HL-60 (cell line): ENCODE measurements at regions not wholly inside any gene's neighbourhood (a gene's known extent, or its start where the extent isn't known, plus 50 kb on each side); places are given as distances from the start of the nearest gene placed in this dataset.

Experiments used
- DNase-seq, 2 experiments: peaks; one replicate each; pipeline ENCODE4 v3.0.0-alpha.2; 2010 to 2020; ENCODE audit warnings: low read depth in 1 of 2, low spot score in 1 of 2
- H3K27ac ChIP-seq: fragments of 250-450 bp; sonication (Bioruptor Pico); replicated peaks from 2 replicates; pipeline ENCODE4 v1.5.1; 2020; ENCODE audit warnings: mild to moderate bottlenecking, moderate library complexity
- H3K27me3 ChIP-seq: fragments of 250-450 bp; sonication (Bioruptor Pico); 2 replicates; pipeline ENCODE4 v1.5.1; 2021; ENCODE audit warnings: mild to moderate bottlenecking, moderate library complexity; ENCODE audit not compliant: insufficient read depth, poor library complexity, severe bottlenecking
- H3K4me3 ChIP-seq: replicated peaks from 2 replicates; pipeline ENCODE4 v1.5.1; 2011; ENCODE audit warnings: mild to moderate bottlenecking, control low read depth, low read length; ENCODE audit not compliant: insufficient read depth
- GABPA ChIP-seq: IDR thresholded peaks from 2 replicates; pipeline ENCODE4 v1.6.1; 2012; ENCODE audit warnings: low read depth
- POLR2AphosphoS5 ChIP-seq: IDR thresholded peaks from 2 replicates; pipeline ENCODE4 v1.6.1; 2012; ENCODE audit warnings: low read depth
- SPI1 ChIP-seq: IDR thresholded peaks from 2 replicates; pipeline ENCODE4 v1.6.1; 2012; ENCODE audit warnings: low read depth, mild to moderate bottlenecking, borderline replicate concordance
- TF ChIP-seq, protein P1 (sequence below): IDR thresholded peaks from 2 replicates; pipeline ENCODE4 v1.6.1; 2012; ENCODE audit warnings: low read depth; ENCODE audit not compliant: insufficient replicate concordance
- TF ChIP-seq, protein P2 (sequence below): IDR thresholded peaks from one replicate; pipeline ENCODE4 v1.5.1; 2011; ENCODE audit warnings: low read length, control low read depth, inconsistent platforms; ENCODE audit not compliant: insufficient read depth

DNA sequence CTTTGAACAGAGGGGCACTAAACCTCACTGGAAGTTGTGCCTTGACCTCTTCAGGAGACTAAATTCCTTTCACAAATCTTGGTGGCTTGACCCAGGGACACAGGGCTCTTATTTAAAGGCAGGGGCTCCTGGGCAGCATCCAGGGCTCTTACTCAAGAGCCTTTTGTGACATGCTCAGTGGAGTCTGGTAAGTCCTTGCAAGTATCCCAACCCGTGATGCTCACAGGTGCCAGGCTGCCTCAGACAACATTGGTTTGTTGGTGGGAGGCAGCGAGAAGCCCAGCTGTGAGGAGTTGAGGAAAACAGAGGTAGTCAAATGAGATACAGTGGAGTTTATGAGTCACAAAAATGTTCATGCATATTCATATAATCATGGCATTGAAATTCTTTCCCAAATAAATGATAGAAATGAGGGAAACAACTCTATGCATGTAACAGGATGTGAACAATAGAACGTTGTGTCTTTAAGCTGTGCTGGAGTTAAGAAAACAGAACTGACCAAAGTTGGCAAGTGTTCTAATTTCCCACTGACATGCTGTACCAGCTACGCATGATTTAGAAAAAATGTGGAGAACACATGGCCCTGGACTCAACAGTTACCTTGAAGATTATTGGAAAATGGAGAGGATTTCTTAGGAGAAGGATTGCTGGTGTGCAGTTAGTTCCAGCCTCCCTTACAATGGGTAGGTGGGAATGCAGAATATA, 654.5 kb upstream of the COBL start:
- TF ChIP-seq, protein P1, sequence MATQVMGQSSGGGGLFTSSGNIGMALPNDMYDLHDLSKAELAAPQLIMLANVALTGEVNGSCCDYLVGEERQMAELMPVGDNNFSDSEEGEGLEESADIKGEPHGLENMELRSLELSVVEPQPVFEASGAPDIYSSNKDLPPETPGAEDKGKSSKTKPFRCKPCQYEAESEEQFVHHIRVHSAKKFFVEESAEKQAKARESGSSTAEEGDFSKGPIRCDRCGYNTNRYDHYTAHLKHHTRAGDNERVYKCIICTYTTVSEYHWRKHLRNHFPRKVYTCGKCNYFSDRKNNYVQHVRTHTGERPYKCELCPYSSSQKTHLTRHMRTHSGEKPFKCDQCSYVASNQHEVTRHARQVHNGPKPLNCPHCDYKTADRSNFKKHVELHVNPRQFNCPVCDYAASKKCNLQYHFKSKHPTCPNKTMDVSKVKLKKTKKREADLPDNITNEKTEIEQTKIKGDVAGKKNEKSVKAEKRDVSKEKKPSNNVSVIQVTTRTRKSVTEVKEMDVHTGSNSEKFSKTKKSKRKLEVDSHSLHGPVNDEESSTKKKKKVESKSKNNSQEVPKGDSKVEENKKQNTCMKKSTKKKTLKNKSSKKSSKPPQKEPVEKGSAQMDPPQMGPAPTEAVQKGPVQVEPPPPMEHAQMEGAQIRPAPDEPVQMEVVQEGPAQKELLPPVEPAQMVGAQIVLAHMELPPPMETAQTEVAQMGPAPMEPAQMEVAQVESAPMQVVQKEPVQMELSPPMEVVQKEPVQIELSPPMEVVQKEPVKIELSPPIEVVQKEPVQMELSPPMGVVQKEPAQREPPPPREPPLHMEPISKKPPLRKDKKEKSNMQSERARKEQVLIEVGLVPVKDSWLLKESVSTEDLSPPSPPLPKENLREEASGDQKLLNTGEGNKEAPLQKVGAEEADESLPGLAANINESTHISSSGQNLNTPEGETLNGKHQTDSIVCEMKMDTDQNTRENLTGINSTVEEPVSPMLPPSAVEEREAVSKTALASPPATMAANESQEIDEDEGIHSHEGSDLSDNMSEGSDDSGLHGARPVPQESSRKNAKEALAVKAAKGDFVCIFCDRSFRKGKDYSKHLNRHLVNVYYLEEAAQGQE, result no peak
- TF ChIP-seq POLR2AphosphoS5, result no peak
- TF ChIP-seq, protein P2, sequence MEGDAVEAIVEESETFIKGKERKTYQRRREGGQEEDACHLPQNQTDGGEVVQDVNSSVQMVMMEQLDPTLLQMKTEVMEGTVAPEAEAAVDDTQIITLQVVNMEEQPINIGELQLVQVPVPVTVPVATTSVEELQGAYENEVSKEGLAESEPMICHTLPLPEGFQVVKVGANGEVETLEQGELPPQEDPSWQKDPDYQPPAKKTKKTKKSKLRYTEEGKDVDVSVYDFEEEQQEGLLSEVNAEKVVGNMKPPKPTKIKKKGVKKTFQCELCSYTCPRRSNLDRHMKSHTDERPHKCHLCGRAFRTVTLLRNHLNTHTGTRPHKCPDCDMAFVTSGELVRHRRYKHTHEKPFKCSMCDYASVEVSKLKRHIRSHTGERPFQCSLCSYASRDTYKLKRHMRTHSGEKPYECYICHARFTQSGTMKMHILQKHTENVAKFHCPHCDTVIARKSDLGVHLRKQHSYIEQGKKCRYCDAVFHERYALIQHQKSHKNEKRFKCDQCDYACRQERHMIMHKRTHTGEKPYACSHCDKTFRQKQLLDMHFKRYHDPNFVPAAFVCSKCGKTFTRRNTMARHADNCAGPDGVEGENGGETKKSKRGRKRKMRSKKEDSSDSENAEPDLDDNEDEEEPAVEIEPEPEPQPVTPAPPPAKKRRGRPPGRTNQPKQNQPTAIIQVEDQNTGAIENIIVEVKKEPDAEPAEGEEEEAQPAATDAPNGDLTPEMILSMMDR, result no peak
- TF ChIP-seq SPI1, result no peak
- no peak for TF ChIP-seq GABPA
- H3K27ac ChIP-seq, result no peak overlapping the region
- H3K4me3 ChIP-seq, result no peak overlapping the region
- DNase-seq, result no peak
- no peaks in the 10 kb centered on the region for H3K27me3 ChIP-seq

DNA sequence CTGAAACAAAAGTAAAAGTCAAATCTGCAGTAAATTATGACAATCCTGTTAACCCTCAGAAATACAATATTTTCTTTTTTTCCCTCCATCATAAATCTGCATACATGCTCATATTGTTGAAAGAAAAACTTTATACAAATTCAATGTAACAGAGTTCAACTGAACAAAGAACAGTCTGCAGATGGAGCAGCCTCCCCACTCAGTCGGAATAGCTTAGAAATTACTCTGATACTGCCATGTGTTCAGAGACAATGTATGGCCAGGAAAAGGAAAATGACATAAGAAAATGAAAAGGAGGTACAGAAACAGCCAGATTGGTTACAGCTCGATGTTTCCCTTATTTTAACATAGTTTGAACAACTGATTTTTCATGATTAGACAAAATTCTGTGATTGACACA, 651.9 kb upstream of the COBL start:
- H3K4me3 ChIP-seq, result no peak overlapping the region
- no peak overlapping the region for H3K27ac ChIP-seq
- TF ChIP-seq GABPA, result no peak
- no peak for TF ChIP-seq SPI1
- TF ChIP-seq, protein P2, result no peak
- TF ChIP-seq, protein P1, result no peak
- no peak for TF ChIP-seq POLR2AphosphoS5
- H3K27me3 ChIP-seq, result no peaks in the 10 kb centered on the region
- DNase-seq, result no peak

DNA sequence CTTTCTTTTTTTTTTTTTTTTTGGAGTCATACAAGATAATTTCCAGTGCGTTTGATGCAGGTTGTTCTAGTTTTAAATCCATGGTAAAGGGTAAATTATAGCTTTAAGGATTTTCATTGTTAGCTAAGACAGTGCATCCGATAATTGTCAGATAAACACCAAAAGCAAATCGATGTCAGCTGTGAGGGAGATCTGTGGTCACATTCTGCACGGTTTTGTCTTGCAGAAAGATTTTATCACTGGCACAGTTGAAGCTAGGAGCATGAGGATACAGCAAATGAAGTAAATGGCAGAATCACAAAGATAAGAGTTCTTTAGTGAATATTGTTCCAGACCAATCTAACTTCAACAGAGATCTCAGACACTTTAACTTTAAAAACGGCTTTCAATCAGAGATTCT, 648.8 kb upstream of the COBL start:
- Histone ChIP-seq H3K4me3 (no peak overlapping the region), H3K27me3 (no peaks in the 10 kb centered on the region), H3K27ac (no peak overlapping the region)
- no peak for DNase-seq
- TF ChIP-seq, protein P2, result no peak
- TF ChIP-seq GABPA (no peak), SPI1 (no peak), POLR2AphosphoS5 (no peak)
- TF ChIP-seq, protein P1, result no peak
